Mesenchymal stem cell (in vitro differentiated cells and primary cell): ENCODE measurements at regions not wholly inside any gene's neighbourhood (a gene's known extent, or its start where the extent isn't known, plus 50 kb on each side); places are given as distances from the start of the nearest gene placed in this dataset.

Experiments used
- DNase-seq: peaks from one replicate; pipeline ENCODE4 v3.0.0-alpha.2; 2013
- H2AFZ ChIP-seq: one replicate; pipeline ENCODE4 v1.6.1; 2013; ENCODE audit warnings: low read depth, mild to moderate bottlenecking, control low read depth, inconsistent platforms, low read length, moderate library complexity
- H2AK5ac ChIP-seq: 2 replicates; pipeline ENCODE4 v1.6.1; 2013; ENCODE audit warnings: low read length, moderate library complexity, mild to moderate bottlenecking, inconsistent platforms; ENCODE audit not compliant: severe bottlenecking
- H2BK120ac ChIP-seq: one replicate; pipeline ENCODE4 v1.6.1; 2013; ENCODE audit warnings: low read depth, mild to moderate bottlenecking, inconsistent platforms, low read length, moderate library complexity
- H2BK12ac ChIP-seq, 2 experiments: one replicate each; pipeline ENCODE4 v1.6.1; 2013; ENCODE audit warnings: inconsistent platforms in 2 of 2, low read length in 2 of 2, mild to moderate bottlenecking in 2 of 2, moderate library complexity in 2 of 2, control low read depth in 1 of 2
- H2BK15ac ChIP-seq: one replicate; pipeline ENCODE4 v1.6.1; 2013; ENCODE audit warnings: mild to moderate bottlenecking, low read depth, inconsistent platforms; ENCODE audit not compliant: poor library complexity, severe bottlenecking
- H2BK5ac ChIP-seq: 2 replicates; pipeline ENCODE4 v1.6.1; 2013; ENCODE audit warnings: low read depth, mild to moderate bottlenecking, low read length, control low read depth, inconsistent platforms; ENCODE audit not compliant: poor library complexity, severe bottlenecking
- H3K14ac ChIP-seq, 2 experiments: one replicate each; pipeline ENCODE4 v1.6.1; 2013; ENCODE audit warnings: inconsistent platforms in 2 of 2, low read length in 2 of 2, control low read depth in 1 of 2, mild to moderate bottlenecking in 1 of 2, moderate library complexity in 1 of 2
- H3K18ac ChIP-seq, 2 experiments: one replicate each; pipeline ENCODE4 v1.6.1; 2013; ENCODE audit warnings: inconsistent platforms in 2 of 2, low read length in 2 of 2, control low read depth in 1 of 2, low read depth in 1 of 2, mild to moderate bottlenecking in 1 of 2
- H3K23ac ChIP-seq, 2 experiments: one replicate each; pipeline ENCODE4 v1.6.1; 2013; ENCODE audit warnings: inconsistent platforms in 2 of 2, low read length in 2 of 2, mild to moderate bottlenecking in 2 of 2, moderate library complexity in 2 of 2, control low read depth in 1 of 2
- H3K27ac ChIP-seq: 2 replicates; pipeline ENCODE4 v1.5.1; 2013; ENCODE audit warnings: mild to moderate bottlenecking, moderate library complexity, low read length, control low read depth, inconsistent platforms; ENCODE audit not compliant: poor library complexity, severe bottlenecking
- H3K27me3 ChIP-seq, 2 experiments: 2 replicates each; pipeline versions ENCODE4 v1.6.1 to v1.7.0; 2013; ENCODE audit warnings: low read length in 2 of 2, mild to moderate bottlenecking in 2 of 2, moderate library complexity in 2 of 2, control low read depth in 1 of 2, inconsistent platforms in 1 of 2; ENCODE audit not compliant: control insufficient read depth in 1 of 2, insufficient read depth in 1 of 2
- H3K36me3 ChIP-seq, 2 experiments: 2 replicates each; pipeline versions ENCODE4 v1.6.1 to v1.7.0; 2013; ENCODE audit warnings: low read length in 2 of 2, control low read depth in 1 of 2, inconsistent platforms in 1 of 2, low read depth in 1 of 2, mild to moderate bottlenecking in 1 of 2; ENCODE audit not compliant: insufficient read depth in 2 of 2, control insufficient read depth in 1 of 2
- H3K4ac ChIP-seq, 2 experiments: one replicate each; pipeline ENCODE4 v1.6.1; 2013; ENCODE audit warnings: inconsistent platforms in 2 of 2, low read length in 2 of 2, mild to moderate bottlenecking in 2 of 2, moderate library complexity in 2 of 2, control low read depth in 1 of 2, low read depth in 1 of 2
- H3K4me1 ChIP-seq: 2 replicates; pipeline ENCODE4 v1.6.1; 2013; ENCODE audit warnings: low read depth, low read length, control low read depth; ENCODE audit not compliant: control insufficient read depth, insufficient read depth
- H3K4me2 ChIP-seq: 2 replicates; pipeline ENCODE4 v1.6.1; 2013; ENCODE audit warnings: low read length, mild to moderate bottlenecking, inconsistent platforms; ENCODE audit not compliant: poor library complexity, severe bottlenecking
- H3K4me3 ChIP-seq, 2 experiments: 2 replicates each; pipeline versions ENCODE4 v1.5.1 to v1.7.0; 2013; ENCODE audit warnings: low read length in 2 of 2, mild to moderate bottlenecking in 2 of 2, control low read depth in 1 of 2, low read depth in 1 of 2; ENCODE audit not compliant: insufficient read depth in 1 of 2
- H3K79me1 ChIP-seq: replicated peaks from 2 replicates; pipeline ENCODE4 v1.6.1; 2013; ENCODE audit warnings: mild to moderate bottlenecking, control low read depth, low read length, inconsistent platforms; ENCODE audit not compliant: poor library complexity, severe bottlenecking
- H3K9ac ChIP-seq: 2 replicates; pipeline ENCODE4 v1.7.0; 2013; ENCODE audit warnings: mild to moderate bottlenecking, low read length, moderate library complexity
- H3K9me3 ChIP-seq: 2 replicates; pipeline ENCODE4 v1.7.0; 2013; ENCODE audit warnings: mild to moderate bottlenecking, low read length; ENCODE audit not compliant: control insufficient read depth
- H4K8ac ChIP-seq: one replicate; pipeline ENCODE4 v1.6.1; 2013; ENCODE audit warnings: inconsistent platforms, mild to moderate bottlenecking, low read length, moderate library complexity
- H4K91ac ChIP-seq: one replicate; pipeline ENCODE4 v1.6.1; 2013; ENCODE audit warnings: mild to moderate bottlenecking, low read length, inconsistent platforms
- WGBS: methylation state at CpG from one replicate; pipeline ENCODE4 v1.1.7; 2013; ENCODE audit warnings: mixed read lengths; 5-methylcytosine and 5-hydroxymethylcytosine counted together

DNA sequence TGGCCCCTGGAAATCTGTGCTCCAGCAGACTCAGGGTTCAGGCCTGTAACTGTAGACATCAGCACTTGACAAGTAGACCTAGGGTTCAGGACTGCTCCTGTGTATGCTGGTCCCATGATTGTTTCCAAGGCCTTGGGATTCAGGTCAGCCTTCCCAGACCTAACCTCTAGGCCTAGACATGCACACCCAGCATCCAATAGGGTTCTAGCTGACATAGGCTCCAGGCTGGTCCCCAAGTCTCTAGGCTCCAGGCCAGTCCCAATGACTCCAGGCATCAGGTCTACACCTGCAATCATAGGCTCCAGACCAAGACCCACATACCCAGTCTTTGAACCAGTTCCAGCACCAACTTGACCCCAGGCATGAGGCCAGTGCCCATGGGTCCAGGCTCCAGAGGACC is 166.2 kb upstream of the GRIA4 start:
- no peak overlapping the region for H2BK120ac ChIP-seq
- H3K9me3 ChIP-seq, result peaks cover 21% of the 10 kb centered on the region
- no peak overlapping the region for H3K4ac ChIP-seq
- no peak overlapping the region for H2AFZ ChIP-seq
- no peak overlapping the region for H4K8ac ChIP-seq
- H3K4me3 ChIP-seq, result no peak overlapping the region
- H2BK12ac ChIP-seq, result no peak overlapping the region
- no peaks in the 10 kb centered on the region for H3K27me3 ChIP-seq
- no peak overlapping the region for H2BK15ac ChIP-seq
- H3K18ac ChIP-seq, result no peak overlapping the region
- H3K79me1 ChIP-seq, result no peaks in the 10 kb centered on the region
- no peak overlapping the region for H3K27ac ChIP-seq
- H4K91ac ChIP-seq, result no peak overlapping the region
- H3K14ac ChIP-seq, result no peak overlapping the region
- DNase-seq, result no peak
- no peaks in the 10 kb centered on the region for H3K36me3 ChIP-seq
- H3K9ac ChIP-seq, result no peak overlapping the region
- H3K4me2 ChIP-seq, result no peak overlapping the region
- H3K4me1 ChIP-seq, result no peaks in the 10 kb centered on the region
- H2BK5ac ChIP-seq, result no peak overlapping the region
- no peak overlapping the region for H3K23ac ChIP-seq
- H2AK5ac ChIP-seq, result no peak overlapping the region

DNA sequence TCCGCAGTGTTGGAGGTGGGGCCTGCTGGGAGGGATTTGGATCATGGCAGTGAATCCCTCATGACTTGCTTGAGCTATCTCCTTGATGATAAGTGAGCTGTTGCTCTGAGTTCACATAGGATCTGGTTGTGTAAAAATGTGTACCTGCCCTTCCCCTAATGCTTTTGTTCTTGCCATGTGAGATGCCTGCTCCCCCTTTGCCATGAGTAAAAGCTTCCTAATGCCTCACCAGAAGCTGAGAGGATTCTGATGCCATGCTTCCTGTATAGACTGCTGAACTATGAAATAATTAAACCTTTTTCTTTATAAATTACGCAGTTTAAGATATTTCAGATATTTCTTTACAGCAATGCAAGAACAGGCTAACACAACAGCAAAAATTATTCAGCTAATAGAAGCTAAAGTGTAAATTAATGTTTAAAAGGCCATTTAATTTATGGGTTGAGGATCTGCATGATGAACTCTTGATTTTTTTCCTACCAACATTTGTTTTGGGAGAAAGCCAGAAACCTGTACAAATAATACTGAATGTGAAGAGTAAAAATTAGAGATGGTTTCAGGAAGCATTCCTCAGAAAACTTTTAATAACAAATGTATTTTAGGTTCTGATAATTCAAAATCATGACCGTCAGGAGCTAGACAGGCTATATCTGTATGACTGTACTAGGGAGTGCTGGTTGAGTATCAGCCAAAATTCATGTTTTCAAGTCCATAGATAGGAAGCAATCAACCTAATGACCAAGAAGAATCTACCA is 177.5 kb upstream of the GRIA4 start:
- Histone ChIP-seq H3K27ac (no peak overlapping the region), H3K4ac (no peak overlapping the region), H3K23ac (no peak overlapping the region), H2BK5ac (no peak overlapping the region), H3K9me3 (peaks cover 3% of the 10 kb centered on the region), H3K27me3 (no peaks in the 10 kb centered on the region), H3K9ac (no peak overlapping the region), H2BK12ac (no peak overlapping the region), H4K91ac (no peak overlapping the region), H3K14ac (no peak overlapping the region), H3K79me1 (no peaks in the 10 kb centered on the region), H3K4me1 (no peaks in the 10 kb centered on the region), H4K8ac (no peak overlapping the region), H3K36me3 (no peaks in the 10 kb centered on the region), H3K4me3 (no peak overlapping the region), H2AFZ (no peak overlapping the region), H2BK120ac (no peak overlapping the region), H2AK5ac (no peak overlapping the region), H3K4me2 (no peak overlapping the region), H2BK15ac (no peak overlapping the region), H3K18ac (no peak overlapping the region)
- 100% methylated on average over 1 of the region's 3 CpGs for WGBS
- DNase-seq, result no peak

DNA sequence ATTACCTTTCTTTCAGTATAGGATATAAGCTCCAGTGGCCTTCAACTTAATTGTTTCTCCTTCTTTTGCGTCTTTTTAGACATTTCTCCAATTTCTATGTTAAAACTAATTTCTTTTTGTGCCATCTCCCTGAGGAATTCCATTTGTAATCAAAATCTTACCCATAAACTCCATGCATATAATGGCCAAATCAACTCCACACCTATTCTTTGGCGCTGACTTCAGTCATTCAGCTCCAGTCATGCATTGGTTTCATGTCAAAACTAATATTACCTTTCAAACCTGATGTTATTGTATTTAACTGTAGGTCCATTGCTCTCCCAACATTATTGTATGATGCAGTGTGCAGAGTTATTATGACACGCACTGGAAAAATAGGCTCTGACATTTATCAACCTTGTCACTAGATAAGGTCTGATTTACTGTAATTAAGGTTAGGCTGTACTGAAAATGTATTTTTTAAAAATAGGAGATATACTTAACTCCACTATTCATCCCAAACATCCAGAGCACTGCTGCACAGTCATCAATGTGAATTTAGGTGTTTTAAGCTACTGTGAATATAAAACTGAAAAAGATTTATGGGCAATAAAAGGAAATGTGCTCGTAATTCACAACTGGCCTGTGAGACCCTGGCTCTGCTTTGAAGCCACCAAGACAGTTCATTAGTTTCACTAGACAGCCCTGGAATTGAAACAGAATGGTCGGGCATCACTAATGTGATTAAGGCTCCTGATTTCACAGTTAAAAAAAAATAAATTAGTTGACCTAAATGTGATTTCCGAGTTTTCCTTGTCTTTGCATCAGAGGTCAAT is 180.6 kb upstream of the GRIA4 start:
- peaks cover 7% of the 10 kb centered on the region for H3K9me3 ChIP-seq

DNA sequence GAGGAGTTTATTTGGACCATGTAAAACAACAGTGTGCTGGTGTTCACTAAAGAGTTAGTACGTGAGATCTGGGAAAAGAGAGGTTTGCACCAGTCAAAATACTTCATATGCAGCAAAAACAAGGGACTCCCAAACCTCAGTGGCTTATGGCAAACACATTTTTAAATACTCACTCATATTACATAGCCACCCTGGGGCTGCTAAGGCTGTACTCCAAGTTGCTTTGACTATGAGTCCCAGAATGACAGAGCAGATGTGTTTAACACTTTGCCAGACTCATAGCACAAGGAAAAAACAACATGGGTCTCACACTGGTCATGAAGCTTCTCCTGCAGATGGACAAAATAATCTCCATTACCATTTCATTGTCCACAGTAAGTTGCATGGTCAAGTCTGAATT is 202.8 kb upstream of the GRIA4 start:
- Histone ChIP-seq H3K23ac (no peak overlapping the region), H3K27ac (no peak overlapping the region), H3K27me3 (no peaks in the 10 kb centered on the region)

More for the DNA sequence above, 180.6 kb upstream of the GRIA4 start:
- H3K27ac ChIP-seq, result no peak overlapping the region
- H4K91ac ChIP-seq, result no peak overlapping the region
- no peaks in the 10 kb centered on the region for H3K79me1 ChIP-seq
- H3K14ac ChIP-seq, result no peak overlapping the region
- no peak overlapping the region for H2BK15ac ChIP-seq
- H3K4ac ChIP-seq, result no peak overlapping the region
- no peak overlapping the region for H3K4me3 ChIP-seq
- H4K8ac ChIP-seq, result no peak overlapping the region
- no peak overlapping the region for H2BK12ac ChIP-seq
- no peak overlapping the region for H2AK5ac ChIP-seq
- H3K27me3 ChIP-seq, result no peaks in the 10 kb centered on the region
- H3K18ac ChIP-seq, result no peak overlapping the region
- no peak for DNase-seq
- H2BK120ac ChIP-seq, result no peak overlapping the region
- H2AFZ ChIP-seq, result no peak overlapping the region
- no peak overlapping the region for H3K9ac ChIP-seq
- no peak overlapping the region for H2BK5ac ChIP-seq
- H3K4me1 ChIP-seq, result no peaks in the 10 kb centered on the region
- no peak overlapping the region for H3K4me2 ChIP-seq
- no peak overlapping the region for H3K23ac ChIP-seq
- WGBS, result 72% methylated on average over 5 of the region's 6 CpGs
- no peaks in the 10 kb centered on the region for H3K36me3 ChIP-seq

More for the DNA sequence above, 202.8 kb upstream of the GRIA4 start:
- H4K8ac ChIP-seq, result no peak overlapping the region
- H2AFZ ChIP-seq, result no peak overlapping the region
- H2BK120ac ChIP-seq, result no peak overlapping the region
- H2BK15ac ChIP-seq, result no peak overlapping the region
- H3K4ac ChIP-seq, result no peak overlapping the region
- no peaks in the 10 kb centered on the region for H3K4me1 ChIP-seq
- H3K4me3 ChIP-seq, result no peak overlapping the region
- no peak overlapping the region for H2BK5ac ChIP-seq
- H2AK5ac ChIP-seq, result no peak overlapping the region
- H3K79me1 ChIP-seq, result no peaks in the 10 kb centered on the region
- no peak overlapping the region for H3K14ac ChIP-seq
- H4K91ac ChIP-seq, result no peak overlapping the region
- H3K36me3 ChIP-seq, result no peaks in the 10 kb centered on the region
- H2BK12ac ChIP-seq, result no peak overlapping the region
- no peak overlapping the region for H3K9ac ChIP-seq
- H3K4me2 ChIP-seq, result no peak overlapping the region
- no peak for DNase-seq
- no peak overlapping the region for H3K18ac ChIP-seq
- peaks cover under 1% of the 10 kb centered on the region for H3K9me3 ChIP-seq
- 100% methylated on average over 1 of the region's 1 CpG for WGBS
